ENCODE measurements at regions not wholly inside any gene's neighbourhood (a gene's known extent, or its start where the extent isn't known, plus 50 kb on each side); places are given as distances from the start of the nearest gene placed in this dataset.

GRCh38 chr12:24014915-24015832, 65.7 kb upstream of the SOX5 start:
- no peak for TF ChIP-seq CTCF (IDR thresholded peaks at IDR 0.05; ENCODE audit: low read length)
- no peak for TF ChIP-seq EZH2 (IDR thresholded peaks at IDR 0.05; ENCODE audit: borderline replicate concordance, low read length)
